Neuronal stem cell (in vitro differentiated cells): ENCODE measurements at regions not wholly inside any gene's neighbourhood (a gene's known extent, or its start where the extent isn't known, plus 50 kb on each side); places are given as distances from the start of the nearest gene placed in this dataset.
A peak's percentile ranks its signal among the peaks of the same experiment; 100 is the strongest.

Experiments
- DNase-seq: peaks from one replicate; pipeline ENCODE4 v3.0.0-alpha.2; 2013; ENCODE audit warnings: low spot score
- H2AFZ ChIP-seq: one replicate; pipeline ENCODE4 v1.6.1; 2013; ENCODE audit warnings: mild to moderate bottlenecking, low read length, inconsistent platforms
- H2AK5ac ChIP-seq: 2 replicates; pipeline ENCODE4 v1.6.1; 2013; ENCODE audit warnings: low read depth, mild to moderate bottlenecking, inconsistent platforms, low read length, moderate library complexity, mixed read lengths
- H2BK120ac ChIP-seq: 2 replicates; pipeline ENCODE4 v1.6.1; 2013; ENCODE audit warnings: low read depth, mild to moderate bottlenecking, inconsistent platforms, low read length, moderate library complexity, mixed read lengths
- H2BK12ac ChIP-seq: one replicate; pipeline ENCODE4 v1.6.1; 2013; ENCODE audit warnings: low read length, inconsistent platforms
- H2BK15ac ChIP-seq: 2 replicates; pipeline ENCODE4 v1.6.1; 2013; ENCODE audit warnings: mild to moderate bottlenecking, low read length, inconsistent platforms, mixed read lengths
- H2BK5ac ChIP-seq: one replicate; pipeline ENCODE4 v1.6.1; 2013; ENCODE audit warnings: inconsistent platforms, mild to moderate bottlenecking, low read length, moderate library complexity
- H3K14ac ChIP-seq: one replicate; pipeline ENCODE4 v1.6.1; 2013; ENCODE audit warnings: low read length, inconsistent platforms
- H3K18ac ChIP-seq: 2 replicates; pipeline ENCODE4 v1.6.1; 2013; ENCODE audit warnings: low read length, inconsistent platforms
- H3K23ac ChIP-seq: 2 replicates; pipeline ENCODE4 v1.6.1; 2013; ENCODE audit warnings: low read depth, mild to moderate bottlenecking, mixed read lengths, low read length, inconsistent platforms; ENCODE audit not compliant: poor library complexity
- H3K27ac ChIP-seq: replicated peaks from 3 replicates; pipeline ENCODE4 v1.5.1; 2013; ENCODE audit warnings: low read length, inconsistent platforms
- H3K27me3 ChIP-seq, 3 experiments: 2 replicates each; pipeline ENCODE4 v1.6.1; 2013; ENCODE audit warnings: low read length in 3 of 3, mild to moderate bottlenecking in 2 of 3, inconsistent platforms in 1 of 3, low read depth in 1 of 3, mixed read lengths in 1 of 3, moderate library complexity in 1 of 3; ENCODE audit not compliant: control insufficient read depth in 3 of 3, insufficient read depth in 3 of 3
- H3K36me3 ChIP-seq, 2 donors: replicated peaks in 1 of 2; 2 replicates each; pipeline ENCODE4 v1.6.1; 2013; ENCODE audit warnings: low read length in 2 of 2; ENCODE audit not compliant: control insufficient read depth in 2 of 2, insufficient read depth in 2 of 2
- H3K4ac ChIP-seq: 2 replicates; pipeline ENCODE4 v1.6.1; 2013; ENCODE audit warnings: inconsistent platforms, mild to moderate bottlenecking, low read length, moderate library complexity
- H3K4me1 ChIP-seq, 2 donors: 1 replicate in 1 of 2; 2 replicates in 1 of 2; pipeline ENCODE4 v1.6.1; 2013; ENCODE audit warnings: low read length in 2 of 2, low read depth in 1 of 2; ENCODE audit not compliant: control insufficient read depth in 2 of 2, insufficient read depth in 1 of 2
- H3K4me2 ChIP-seq: one replicate; pipeline ENCODE4 v1.6.1; 2013; ENCODE audit warnings: mild to moderate bottlenecking, low read length, inconsistent platforms; ENCODE audit not compliant: insufficient read depth, poor library complexity, severe bottlenecking
- H3K4me3 ChIP-seq, 2 donors: 2 replicates each; pipeline ENCODE4 v1.5.1; 2013; ENCODE audit warnings: low read length in 2 of 2, mild to moderate bottlenecking in 2 of 2, inconsistent platforms in 1 of 2, moderate library complexity in 1 of 2
- H3K79me1 ChIP-seq: one replicate; pipeline ENCODE4 v1.6.1; 2013; ENCODE audit warnings: low read depth, mild to moderate bottlenecking, inconsistent platforms, low read length, moderate library complexity
- H3K9ac ChIP-seq: one replicate; pipeline ENCODE4 v1.6.1; 2013; ENCODE audit warnings: mild to moderate bottlenecking, low read depth, low read length, inconsistent platforms; ENCODE audit not compliant: poor library complexity
- H3K9me3 ChIP-seq, 2 donors: replicated peaks in 1 of 2; 2 replicates each; pipeline versions ENCODE3 to v1.6.1; 2013; ENCODE audit warnings: low read length in 2 of 2, mild to moderate bottlenecking in 2 of 2, inconsistent platforms in 1 of 2, low read depth in 1 of 2, mixed read lengths in 1 of 2, moderate library complexity in 1 of 2; ENCODE audit not compliant: control insufficient read depth in 2 of 2, insufficient read depth in 1 of 2
- H4K8ac ChIP-seq: one replicate; pipeline ENCODE4 v1.6.1; 2013; ENCODE audit warnings: low read depth, mild to moderate bottlenecking, inconsistent platforms, low read length, moderate library complexity
- H4K91ac ChIP-seq: one replicate; pipeline ENCODE4 v1.6.1; 2013; ENCODE audit warnings: low read length, low read depth, mild to moderate bottlenecking, inconsistent platforms; ENCODE audit not compliant: poor library complexity
- WGBS, 2 donors: extraction: QIAGEN DNeasy Blood & Tissue Kit; methylation state at CpG; one replicate each; pipeline ENCODE4 v1.1.7; 2013; ENCODE audit warnings: missing lambda C conversion rate in 2 of 2, mixed read lengths in 1 of 2; ENCODE audit not compliant: insufficient read length in 2 of 2, insufficient replicate concordance in 1 of 2; ENCODE audit errors: extremely low coverage in 2 of 2; 5-methylcytosine and 5-hydroxymethylcytosine counted together

GRCh38 chr6:160929361-160929760 lies 62.2 kb upstream of the MAP3K4 start:
- Histone ChIP-seq H3K4me3 (no peak overlapping the region), H3K18ac (no peak overlapping the region)

GRCh38 chr6:160929831-160930230 lies 61.7 kb upstream of the MAP3K4 start:
- Histone ChIP-seq H3K79me1 (no peaks in the 10 kb centered on the region), H3K23ac (no peak overlapping the region), H3K14ac (no peak overlapping the region), H2BK5ac (no peak overlapping the region), H3K27me3 (peaks cover 0 to 6% (median 3%) of the 10 kb centered on the region in 3 experiments), H3K27ac (no peak overlapping the region), H4K91ac (no peak overlapping the region), H3K4me2 (no peak overlapping the region), H2AFZ (no peak overlapping the region), H2BK15ac (no peak overlapping the region), H4K8ac (no peak overlapping the region), H3K9ac (no peak overlapping the region), H2AK5ac (no peak overlapping the region), H3K4me3 (no peak overlapping the region), H3K4me1 (peaks cover 2 to 4% of the 10 kb centered on the region in 2 donors), H2BK120ac (no peak overlapping the region), H3K36me3 (peaks cover 0 to 2% of the 10 kb centered on the region in 2 donors), H3K4ac (no peak overlapping the region), H3K18ac (no peak overlapping the region), H3K9me3 (peaks cover 0 to 3% of the 10 kb centered on the region in 2 donors), H2BK12ac (no peak overlapping the region)
- DNase-seq, result no peak
- WGBS, 2 donors, result no CpG with 5 or more reads among the region's 3 CpGs

More at GRCh38 chr6:160929361-160929760, 62.2 kb upstream of the MAP3K4 start:
- H2AK5ac ChIP-seq, result no peak overlapping the region
- H3K36me3 ChIP-seq, result peaks cover 0 to 2% of the 10 kb centered on the region in 2 donors
- no peaks in the 10 kb centered on the region for H3K79me1 ChIP-seq
- no peak overlapping the region for H2BK120ac ChIP-seq
- no peak overlapping the region for H3K4me2 ChIP-seq
- no peak overlapping the region for H3K27ac ChIP-seq
- peaks cover 2 to 4% of the 10 kb centered on the region in 2 donors for H3K4me1 ChIP-seq
- H2BK5ac ChIP-seq, result no peak overlapping the region
- H2BK12ac ChIP-seq, result no peak overlapping the region
- H3K14ac ChIP-seq, result no peak overlapping the region
- H3K27me3 ChIP-seq, result peaks cover 0 to 5% (median 3%) of the 10 kb centered on the region in 3 experiments
- H2AFZ ChIP-seq, result no peak overlapping the region
- no peak overlapping the region for H2BK15ac ChIP-seq
- H3K23ac ChIP-seq, result no peak overlapping the region
- no peak overlapping the region for H4K8ac ChIP-seq
- DNase-seq, result no peak
- no peak overlapping the region for H3K9ac ChIP-seq
- peaks cover 0 to 3% of the 10 kb centered on the region in 2 donors for H3K9me3 ChIP-seq
- no peak overlapping the region for H3K4ac ChIP-seq
- H4K91ac ChIP-seq, result no peak overlapping the region
- WGBS, 2 donors, result no CpG with 5 or more reads among the region's 3 CpGs

- no peak overlapping the region for H2BK12ac ChIP-seq
- WGBS, 2 donors, result no CpG with 5 or more reads among the region's 50 CpGs
- peak overlapping the region; percentile 56 to 80 for H3K4me3 ChIP-seq
- H3K23ac ChIP-seq, result no peak overlapping the region
- peak overlapping the region; percentile 99 for H3K14ac ChIP-seq
- peak overlapping the region; percentile 65 for H3K9ac ChIP-seq
- peaks cover 3 to 6% of the 10 kb centered on the region in 2 donors for H3K9me3 ChIP-seq
- peak overlapping the region; percentile 6 for H4K8ac ChIP-seq
- H2AK5ac ChIP-seq, result no peak overlapping the region
- peak; percentile 72 for DNase-seq
- H3K4me2 ChIP-seq, result peak overlapping the region; percentile 81
- no peak overlapping the region for H3K27ac ChIP-seq
- peak overlapping the region; percentile 13 for H2BK120ac ChIP-seq
- H4K91ac ChIP-seq, result no peak overlapping the region
- peak overlapping the region; percentile 88 for H3K18ac ChIP-seq
- H3K4me1 ChIP-seq, result peaks cover 2 to 4% of the 10 kb centered on the region in 2 donors
- H2BK5ac ChIP-seq, result no peak overlapping the region
- H2AFZ ChIP-seq, result peak overlapping the region; percentile 99
- H3K27me3 ChIP-seq, result peaks cover 0 to 6% (median 0%) of the 10 kb centered on the region in 3 experiments
- H3K79me1 ChIP-seq, result no peaks in the 10 kb centered on the region
- H3K36me3 ChIP-seq, result peaks cover 0 to 2% of the 10 kb centered on the region in 2 donors
- H3K4ac ChIP-seq, result no peak overlapping the region
- no peak overlapping the region for H2BK15ac ChIP-seq
Observed at GRCh38 chr6:160930547-160931377, 60.8 kb upstream of the MAP3K4 start.
